ENCODE measurements at regions not wholly inside any gene's neighbourhood (a gene's known extent, or its start where the extent isn't known, plus 50 kb on each side); places are given as distances from the start of the nearest gene placed in this dataset.

- TF ChIP-seq, protein P1, sequence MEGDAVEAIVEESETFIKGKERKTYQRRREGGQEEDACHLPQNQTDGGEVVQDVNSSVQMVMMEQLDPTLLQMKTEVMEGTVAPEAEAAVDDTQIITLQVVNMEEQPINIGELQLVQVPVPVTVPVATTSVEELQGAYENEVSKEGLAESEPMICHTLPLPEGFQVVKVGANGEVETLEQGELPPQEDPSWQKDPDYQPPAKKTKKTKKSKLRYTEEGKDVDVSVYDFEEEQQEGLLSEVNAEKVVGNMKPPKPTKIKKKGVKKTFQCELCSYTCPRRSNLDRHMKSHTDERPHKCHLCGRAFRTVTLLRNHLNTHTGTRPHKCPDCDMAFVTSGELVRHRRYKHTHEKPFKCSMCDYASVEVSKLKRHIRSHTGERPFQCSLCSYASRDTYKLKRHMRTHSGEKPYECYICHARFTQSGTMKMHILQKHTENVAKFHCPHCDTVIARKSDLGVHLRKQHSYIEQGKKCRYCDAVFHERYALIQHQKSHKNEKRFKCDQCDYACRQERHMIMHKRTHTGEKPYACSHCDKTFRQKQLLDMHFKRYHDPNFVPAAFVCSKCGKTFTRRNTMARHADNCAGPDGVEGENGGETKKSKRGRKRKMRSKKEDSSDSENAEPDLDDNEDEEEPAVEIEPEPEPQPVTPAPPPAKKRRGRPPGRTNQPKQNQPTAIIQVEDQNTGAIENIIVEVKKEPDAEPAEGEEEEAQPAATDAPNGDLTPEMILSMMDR (IDR thresholded peaks at IDR 0.05 in 8 of 11, conservative IDR thresholded peaks at IDR 0.05 in 3 of 11) = no peak
- no peak for TF ChIP-seq POLR2A (IDR thresholded peaks at IDR 0.05)
These were observed 996.1 kb upstream of the PABPC4L start for GRCh38 chr4:135197641-135198040.
